ENCODE measurements at regions not wholly inside any gene's neighbourhood (a gene's known extent, or its start where the extent isn't known, plus 50 kb on each side); places are given as distances from the start of the nearest gene placed in this dataset.
"Not testable (repeated sequence)": the region's sequence is repeated elsewhere in the genome, so short reads cannot be mapped to it uniquely, and the experiment has no call there.

DNA sequence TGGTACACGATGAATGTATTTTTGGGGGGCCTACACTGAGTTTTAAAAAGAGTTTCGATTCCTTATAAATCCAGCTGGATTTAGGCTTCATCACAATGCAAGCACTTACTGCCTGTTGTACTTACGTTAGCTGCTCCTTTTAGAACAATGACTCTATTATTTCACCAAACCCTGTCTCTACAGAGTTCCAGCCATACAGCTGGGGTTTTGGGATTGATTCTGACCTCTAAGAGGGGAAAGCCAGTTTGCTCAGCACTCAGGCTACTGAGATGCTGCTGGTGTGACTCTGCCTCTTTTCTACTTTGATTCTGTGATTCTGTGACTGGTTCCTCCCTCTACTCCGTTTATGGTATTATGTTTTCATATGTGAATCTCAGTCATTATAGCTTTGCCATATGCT is 329.7 kb downstream of the ABCC12 start:
- Mint-ChIP-seq H3K9me3 (peaks cover 0 to 18% (median 5%) of the 10 kb centered on the region in 6 donors), H3K4me1 (no peaks in the 10 kb centered on the region), H3K27ac (no peak overlapping the region), H3K36me3 (no peaks in the 10 kb centered on the region), H3K27me3 (ENCODE audit: low read depth in 3 of 3) (peaks cover 0 to 2% (median 0%) of the 10 kb centered on the region in 3 donors), H3K4me3 (no peak overlapping the region)
- no peak for DNase-seq

DNA sequence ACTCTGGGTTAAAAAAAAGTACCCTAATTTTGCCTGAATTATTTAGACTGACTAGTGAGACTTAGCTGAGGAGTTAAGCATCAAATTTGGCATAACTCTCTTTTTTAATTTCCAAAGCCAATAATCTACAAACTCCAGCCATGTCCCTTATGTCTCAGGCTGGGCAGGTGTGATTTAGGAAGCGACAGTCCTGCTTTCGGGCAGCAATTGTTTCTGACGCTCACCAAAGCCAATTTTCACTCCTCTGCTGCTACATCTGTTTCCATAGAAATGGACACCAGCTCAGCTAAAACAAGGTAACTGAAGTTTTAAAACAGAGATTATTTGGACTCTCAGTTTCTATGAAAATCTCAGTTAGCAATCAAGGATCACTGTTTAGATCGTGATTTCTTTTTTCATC is 338.7 kb downstream of the ABCC12 start:
- Mint-ChIP-seq H3K4me3 (no peak overlapping the region), H3K27ac (no peak overlapping the region), H3K27me3 (ENCODE audit: low read depth in 3 of 3) (peaks cover 0 to 6% (median 4%) of the 10 kb centered on the region in 3 donors), H3K4me1 (no peaks in the 10 kb centered on the region), H3K36me3 (peaks cover 0 to 5% (median 0%) of the 10 kb centered on the region in 3 donors), H3K9me3 (peaks cover 7 to 21% (median 10%) of the 10 kb centered on the region in 6 donors)
- DNase-seq: no peak

DNA sequence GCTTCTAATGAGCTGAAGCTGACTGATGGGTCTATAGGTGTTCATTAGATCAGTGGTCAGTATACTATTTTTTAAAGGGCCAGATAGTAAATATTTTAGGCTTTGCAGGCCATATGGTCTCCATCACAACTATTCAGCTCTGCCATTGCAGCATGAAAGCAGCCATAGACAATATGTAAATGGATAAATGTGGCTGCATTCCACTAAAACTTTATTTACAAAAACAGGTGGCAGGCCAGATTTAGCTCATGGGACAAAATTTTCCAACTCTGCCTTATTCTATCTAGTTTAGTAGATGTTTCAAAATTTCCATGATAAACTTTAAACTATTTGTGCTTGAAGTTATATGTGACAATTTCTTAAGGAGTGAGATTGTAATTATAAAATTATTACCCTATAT is 339.3 kb downstream of the ABCC12 start:
- no peak overlapping the region for H3K4me3 Mint-ChIP-seq
- no peaks in the 10 kb centered on the region for H3K4me1 Mint-ChIP-seq
- peaks cover 7 to 22% (median 12%) of the 10 kb centered on the region in 6 donors for H3K9me3 Mint-ChIP-seq
- H3K27me3 Mint-ChIP-seq (ENCODE audit: low read depth in 3 of 3): peaks cover 0 to 6% (median 4%) of the 10 kb centered on the region in 3 donors
- peaks cover 0 to 5% (median 0%) of the 10 kb centered on the region in 3 donors for H3K36me3 Mint-ChIP-seq
- H3K27ac Mint-ChIP-seq: no peak overlapping the region
- DNase-seq: no peak

DNA sequence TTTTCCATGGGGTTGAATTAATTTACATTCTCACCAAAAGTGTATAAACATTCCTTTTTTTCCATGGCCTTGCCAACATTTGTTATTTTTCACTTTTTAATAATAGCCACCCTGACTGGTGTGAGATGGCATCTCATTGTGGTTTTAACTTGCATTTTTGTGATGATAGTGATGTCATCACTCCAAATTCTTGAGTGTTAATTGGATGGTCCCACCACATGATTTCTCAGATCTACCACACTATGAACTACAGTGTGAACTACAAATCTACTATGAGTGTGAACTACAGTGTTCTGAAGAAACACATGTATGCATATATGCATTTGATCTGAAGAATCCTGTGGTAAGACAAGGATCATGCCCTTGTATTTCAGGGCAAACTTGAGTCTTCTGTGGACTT is 340.1 kb downstream of the ABCC12 start:
- H3K27me3 Mint-ChIP-seq (ENCODE audit: low read depth in 3 of 3): peaks cover 0 to 6% (median 4%) of the 10 kb centered on the region in 3 donors
- peaks cover 7 to 22% (median 12%) of the 10 kb centered on the region in 6 donors for H3K9me3 Mint-ChIP-seq
- DNase-seq: no peak
- peaks cover 0 to 5% (median 0%) of the 10 kb centered on the region in 3 donors for H3K36me3 Mint-ChIP-seq
- H3K4me1 Mint-ChIP-seq: no peaks in the 10 kb centered on the region
- H3K4me3 Mint-ChIP-seq: no peak overlapping the region
- H3K27ac Mint-ChIP-seq: no peak overlapping the region

DNA sequence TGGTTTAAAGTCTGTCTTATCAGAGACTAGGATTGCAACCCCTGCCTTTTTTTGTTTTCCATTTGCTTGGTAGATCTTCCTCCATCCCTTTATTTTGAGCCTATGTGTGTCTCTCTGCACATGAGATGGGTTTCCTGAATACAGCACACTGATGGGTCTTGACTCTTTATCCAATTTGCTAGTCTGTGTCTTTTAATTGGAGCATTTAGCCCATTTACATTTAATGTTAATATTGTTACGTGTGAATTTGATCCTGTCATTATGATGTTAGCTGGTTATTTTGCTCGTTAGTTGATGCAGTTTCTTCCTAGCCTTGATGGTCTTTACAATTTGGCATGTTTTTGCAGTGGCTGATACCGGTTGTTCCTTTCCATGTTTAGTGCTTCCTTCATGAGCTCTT is 344.0 kb downstream of the ABCC12 start:
- H3K27me3 Mint-ChIP-seq (ENCODE audit: low read depth in 3 of 3); H3K36me3 Mint-ChIP-seq; H3K4me1 Mint-ChIP-seq; H3K27ac Mint-ChIP-seq; DNase-seq; H3K4me3 Mint-ChIP-seq: not testable (repeated sequence)
- H3K9me3 Mint-ChIP-seq: peaks cover 3 to 21% (median 10%) of the 10 kb centered on the region in 6 donors

DNA sequence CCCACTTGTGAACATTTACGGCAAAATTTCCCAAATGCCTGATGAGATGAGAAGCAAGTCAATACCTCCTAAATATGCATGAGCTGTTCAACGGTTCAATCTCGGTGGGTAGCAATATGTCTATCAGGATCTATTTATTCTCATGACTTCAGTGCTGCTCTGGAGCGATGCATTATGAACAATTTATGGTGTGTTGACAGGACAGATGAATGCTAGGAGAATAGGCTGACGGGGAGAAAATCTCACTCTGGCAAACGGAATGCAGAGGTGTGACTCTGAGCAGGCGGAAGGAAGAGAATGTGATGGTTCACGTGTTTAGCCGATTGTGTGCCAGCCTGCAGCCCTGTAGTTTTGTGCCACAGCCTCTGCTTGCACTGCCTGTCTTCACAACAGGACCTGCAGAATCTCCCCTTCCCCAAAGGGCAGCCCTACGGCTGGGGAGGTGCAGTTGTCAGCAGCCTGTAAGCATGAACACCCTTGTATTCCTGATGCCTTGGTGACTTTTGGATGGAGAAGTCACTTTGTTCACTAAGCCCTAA is 345.2 kb downstream of the PHKB start:
- no peaks in the 10 kb centered on the region for H3K4me1 Mint-ChIP-seq
- DNase-seq: no peak

DNA sequence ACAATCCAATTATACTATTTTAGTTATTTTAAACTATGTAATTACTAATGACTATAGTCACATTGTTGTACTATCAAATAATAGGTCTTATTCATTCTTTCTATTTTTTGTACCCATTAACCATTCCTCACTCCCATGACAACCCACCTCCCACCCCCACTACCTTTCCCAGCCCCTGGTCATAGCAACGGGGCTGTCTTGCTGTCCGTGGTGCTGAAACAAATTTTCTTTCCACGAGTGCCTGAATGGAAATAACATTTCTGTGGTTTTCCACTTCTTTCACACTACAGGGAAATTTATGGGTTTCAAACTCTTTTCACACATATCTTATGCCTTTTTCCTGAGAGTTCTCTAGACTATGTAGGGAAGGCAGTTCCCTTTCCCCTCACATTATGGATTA is 326.6 kb downstream of the PHKB start:
- H3K4me3 Mint-ChIP-seq: no peak overlapping the region
- no peak overlapping the region for H3K27ac Mint-ChIP-seq
- peaks cover 0 to 11% (median 3%) of the 10 kb centered on the region in 3 donors for H3K27me3 Mint-ChIP-seq (ENCODE audit: low read depth in 3 of 3)
- no peaks in the 10 kb centered on the region for H3K4me1 Mint-ChIP-seq
- DNase-seq: no peak
- H3K36me3 Mint-ChIP-seq: peaks cover 0 to 3% (median 0%) of the 10 kb centered on the region in 3 donors
- H3K9me3 Mint-ChIP-seq: peaks cover 4 to 25% (median 11%) of the 10 kb centered on the region in 6 donors

More for the DNA sequence above, 345.2 kb downstream of the PHKB start:
- peaks cover 0 to 4% (median 0%) of the 10 kb centered on the region in 6 donors for H3K9me3 Mint-ChIP-seq
- peaks cover 3 to 4% (median 3%) of the 10 kb centered on the region in 3 donors for H3K27me3 Mint-ChIP-seq (ENCODE audit: low read depth in 3 of 3)
- no peak overlapping the region for H3K27ac Mint-ChIP-seq
- no peaks in the 10 kb centered on the region for H3K36me3 Mint-ChIP-seq
- no peak overlapping the region for H3K4me3 Mint-ChIP-seq

DNA sequence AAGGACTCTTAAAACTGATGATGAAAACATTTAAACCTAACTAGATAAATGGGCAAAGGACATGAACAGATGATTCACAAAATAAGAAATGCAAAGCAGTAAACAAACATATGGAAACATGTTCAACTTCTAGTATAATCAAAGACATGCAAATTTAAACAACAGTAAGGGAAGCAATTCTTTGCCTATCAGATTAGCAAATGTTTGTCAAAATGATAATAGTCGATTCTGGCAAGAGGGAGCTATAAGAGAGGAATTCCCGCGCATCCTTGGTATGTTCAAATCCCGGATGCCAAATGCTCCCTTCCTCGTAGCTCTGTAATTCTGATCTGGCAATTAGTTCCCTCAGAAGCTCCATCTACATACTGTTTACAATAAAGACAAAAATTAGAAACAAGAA is 320.5 kb downstream of the PHKB start:
- Mint-ChIP-seq H3K27ac (no peak overlapping the region), H3K4me1 (peaks cover 14 to 16% of the 10 kb centered on the region in 2 donors), H3K9me3 (peaks cover 0 to 3% (median 0%) of the 10 kb centered on the region in 6 donors), H3K27me3 (ENCODE audit: low read depth in 3 of 3) (peaks cover 0 to 5% (median 3%) of the 10 kb centered on the region in 3 donors), H3K4me3 (no peak overlapping the region), H3K36me3 (peaks cover 0 to 4% (median 0%) of the 10 kb centered on the region in 3 donors)
- DNase-seq: no peak

DNA sequence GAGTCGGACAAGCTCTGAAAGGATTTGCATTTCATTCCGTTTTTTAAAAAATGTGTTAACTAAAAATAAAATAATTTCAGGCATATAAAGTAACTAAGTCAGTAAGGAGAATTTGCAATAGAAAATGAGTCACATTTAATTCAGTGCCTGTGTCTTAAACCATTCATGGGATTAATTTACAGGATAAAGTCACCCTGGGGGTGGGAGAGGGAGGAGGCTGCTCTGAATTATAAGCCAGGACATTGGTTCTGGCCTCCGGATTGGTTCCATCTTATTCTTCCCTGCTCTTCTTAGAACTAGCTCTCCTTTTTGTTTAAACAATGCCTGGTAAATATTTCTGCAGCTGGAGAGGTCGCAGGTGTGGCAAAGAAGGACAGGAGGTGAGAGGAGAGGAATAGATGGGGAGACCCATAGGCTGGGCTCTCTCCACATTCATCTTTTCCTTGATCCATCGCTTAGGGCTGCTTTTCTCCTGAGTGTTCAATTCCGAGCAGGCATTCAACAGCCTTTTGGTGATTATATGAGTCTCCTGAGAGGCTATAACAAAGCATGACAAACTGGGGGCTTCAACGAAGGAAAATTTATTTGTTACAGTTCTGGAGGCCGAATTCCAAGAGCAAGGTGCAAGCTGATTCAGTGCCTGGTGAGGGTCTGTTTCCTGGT is 319.2 kb downstream of the PHKB start:
- H3K27ac Mint-ChIP-seq: peak overlapping the region in 1 of 6 donors; percentile 74
- peaks cover 0 to 2% (median 0%) of the 10 kb centered on the region in 6 donors for H3K9me3 Mint-ChIP-seq
- H3K27me3 Mint-ChIP-seq (ENCODE audit: low read depth in 3 of 3): peaks cover 0 to 5% (median 3%) of the 10 kb centered on the region in 3 donors
- peaks cover 0 to 9% (median 0%) of the 10 kb centered on the region in 3 donors for H3K36me3 Mint-ChIP-seq
- H3K4me3 Mint-ChIP-seq: peak overlapping the region in 2 of 5 donors; percentile 27 to 86
- no peak for DNase-seq
- H3K4me1 Mint-ChIP-seq: peaks cover 14 to 16% of the 10 kb centered on the region in 2 donors

DNA sequence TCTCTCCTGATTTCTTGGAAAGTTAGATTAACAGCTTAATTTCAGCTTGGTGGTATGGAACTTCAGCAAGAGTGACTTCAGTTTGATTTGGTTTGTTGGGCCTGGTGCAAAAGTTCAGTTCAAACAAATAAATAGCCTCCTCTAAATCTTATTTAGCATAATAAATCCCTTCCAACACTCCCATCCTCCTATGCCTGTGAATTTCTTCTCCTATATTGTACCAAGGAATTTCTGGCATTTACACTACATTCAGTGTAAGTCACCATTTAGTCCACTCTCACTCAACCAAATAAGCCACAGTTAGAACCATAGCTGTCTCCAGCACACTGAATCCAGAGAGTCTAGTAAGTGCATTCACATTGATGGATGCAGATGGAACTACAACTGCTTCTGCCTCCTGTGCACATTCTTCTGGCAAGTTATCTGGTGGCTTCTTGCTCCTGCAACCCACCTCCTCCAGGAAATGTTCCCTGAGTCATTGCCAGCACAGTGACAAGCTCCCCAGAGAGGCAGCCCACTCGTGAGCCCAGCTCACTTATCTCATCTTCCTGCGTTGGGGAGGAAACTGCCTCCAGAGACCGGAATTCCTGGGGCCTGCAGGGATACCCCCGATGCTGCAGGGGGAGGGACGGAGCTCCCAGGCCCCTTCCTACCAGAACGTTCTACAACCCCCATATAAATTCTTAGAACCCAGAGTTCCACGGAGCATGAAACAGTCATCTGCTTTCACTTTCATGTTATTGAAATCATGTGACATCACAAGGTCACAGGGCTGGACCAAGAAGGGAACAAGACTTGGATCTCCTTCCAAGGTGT is 318.3 kb downstream of the PHKB start:
- Mint-ChIP-seq H3K27ac (peak overlapping the region; percentile 57 to 83 (median 76)), H3K9me3 (peaks cover 0 to 2% (median 0%) of the 10 kb centered on the region in 6 donors), H3K36me3 (peaks cover 0 to 9% (median 0%) of the 10 kb centered on the region in 3 donors), H3K27me3 (ENCODE audit: low read depth in 3 of 3) (peaks cover 0 to 3% (median 3%) of the 10 kb centered on the region in 3 donors), H3K4me1 (peaks cover 14 to 16% of the 10 kb centered on the region in 2 donors), H3K4me3 (peak overlapping the region; percentile 80 to 88 (median 86))
- DNase-seq: peak in 2 of 3 donors; percentile 6 to 18

DNA sequence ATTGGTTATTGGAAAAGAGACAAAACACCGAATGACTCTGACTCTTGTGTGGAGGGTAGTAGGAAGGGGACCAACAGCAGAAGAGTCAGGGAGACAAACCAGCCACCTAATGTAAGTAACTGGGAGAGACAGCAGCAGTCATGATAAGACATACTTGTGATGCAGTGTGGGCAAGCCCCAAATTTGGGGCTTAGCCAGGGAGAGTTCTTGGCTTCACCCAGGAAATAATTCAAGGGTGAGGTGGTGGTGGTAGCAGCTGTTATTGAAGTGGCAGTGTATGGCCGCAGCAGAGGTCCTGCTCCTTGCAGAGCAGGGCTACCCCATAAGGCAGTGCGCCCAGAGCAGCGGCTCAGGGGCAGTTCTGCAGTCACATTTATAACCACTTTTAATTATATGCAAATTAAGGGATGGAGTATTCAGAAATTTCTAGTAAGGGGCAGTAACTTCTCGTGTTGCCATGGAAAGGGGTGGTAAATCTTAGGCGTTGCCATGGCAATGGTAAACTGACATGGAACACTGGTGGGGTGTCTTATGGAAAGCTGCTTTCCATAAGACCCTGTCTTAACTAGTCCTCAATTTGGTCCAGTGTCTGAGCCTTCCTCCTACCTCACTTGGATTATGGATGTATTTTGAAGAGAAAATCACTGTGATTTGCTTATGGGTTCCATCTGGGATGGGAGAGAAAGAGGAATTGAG is 317.1 kb downstream of the PHKB start:
- Mint-ChIP-seq H3K4me1 (peaks cover 14 to 16% of the 10 kb centered on the region in 2 donors), H3K4me3 (peak overlapping the region in 2 of 5 donors; percentile 80 to 88), H3K36me3 (peaks cover 0 to 9% (median 0%) of the 10 kb centered on the region in 3 donors), H3K9me3 (peaks cover 0 to 2% (median 0%) of the 10 kb centered on the region in 6 donors), H3K27me3 (ENCODE audit: low read depth in 3 of 3) (peaks cover 1 to 5% (median 3%) of the 10 kb centered on the region in 3 donors), H3K27ac (peak overlapping the region in 1 of 6 donors; percentile 48)
- no peak for DNase-seq

DNA sequence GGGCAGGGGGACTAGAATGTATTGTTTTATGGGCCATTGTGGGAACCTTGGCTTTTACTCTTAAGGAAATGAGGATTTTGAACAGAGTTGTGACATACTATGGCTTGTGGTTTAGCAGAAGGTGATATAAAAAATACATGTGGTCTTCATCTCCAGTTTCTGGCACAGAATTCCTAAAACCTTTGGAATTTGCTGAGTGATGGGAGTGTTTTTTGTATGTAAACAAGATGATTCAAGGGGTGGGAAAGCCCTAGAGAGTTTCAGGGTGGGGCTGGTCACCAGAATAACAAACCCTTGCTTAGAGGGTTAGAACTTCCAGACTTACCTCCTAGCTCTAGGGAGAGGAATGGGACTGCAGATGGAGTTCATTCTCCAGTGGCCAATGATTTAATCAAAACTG is 316.1 kb downstream of the PHKB start:
- H3K36me3 Mint-ChIP-seq: peaks cover 0 to 9% (median 0%) of the 10 kb centered on the region in 3 donors
- H3K27ac Mint-ChIP-seq: no peak overlapping the region

DNA sequence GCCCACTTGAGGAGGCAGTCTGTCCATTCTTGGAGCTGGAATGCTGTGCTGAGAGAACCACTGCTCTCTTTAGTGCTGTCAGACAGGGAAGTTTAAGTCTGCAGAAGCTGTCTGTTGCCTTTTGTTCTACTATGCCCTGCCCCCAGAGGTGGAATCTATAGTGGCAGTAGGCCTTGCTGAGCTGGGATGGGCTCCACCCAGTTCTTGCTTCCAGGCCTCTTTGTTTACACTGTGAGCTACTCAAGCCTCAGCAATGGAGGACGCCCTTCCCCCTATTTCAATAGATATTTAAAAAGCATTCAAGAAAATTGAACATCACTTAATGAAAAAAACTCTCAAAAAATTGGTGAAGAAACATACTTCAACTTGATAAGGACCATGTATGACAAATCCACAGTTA is 313.5 kb downstream of the PHKB start:
- H3K4me1 Mint-ChIP-seq: peaks cover 11 to 12% of the 10 kb centered on the region in 2 donors
- peaks cover 1 to 7% (median 6%) of the 10 kb centered on the region in 3 donors for H3K27me3 Mint-ChIP-seq (ENCODE audit: low read depth in 3 of 3)
- H3K9me3 Mint-ChIP-seq: peaks cover 0 to 2% (median 0%) of the 10 kb centered on the region in 6 donors
- peaks cover 0 to 9% (median 0%) of the 10 kb centered on the region in 3 donors for H3K36me3 Mint-ChIP-seq
- DNase-seq: no peak
- no peak overlapping the region for H3K27ac Mint-ChIP-seq
- H3K4me3 Mint-ChIP-seq: no peak overlapping the region

More for the DNA sequence above, 316.1 kb downstream of the PHKB start:
- peaks cover 0 to 2% (median 0%) of the 10 kb centered on the region in 6 donors for H3K9me3 Mint-ChIP-seq
- DNase-seq: no peak
- H3K27me3 Mint-ChIP-seq (ENCODE audit: low read depth in 3 of 3): peaks cover 1 to 7% (median 4%) of the 10 kb centered on the region in 3 donors
- H3K4me3 Mint-ChIP-seq: no peak overlapping the region
- peaks cover 14 to 16% of the 10 kb centered on the region in 2 donors for H3K4me1 Mint-ChIP-seq

Data from immature natural killer cell (primary cell).